ENCODE measurements at regions not wholly inside any gene's neighbourhood (a gene's known extent, or its start where the extent isn't known, plus 50 kb on each side); places are given as distances from the start of the nearest gene placed in this dataset.

DNA sequence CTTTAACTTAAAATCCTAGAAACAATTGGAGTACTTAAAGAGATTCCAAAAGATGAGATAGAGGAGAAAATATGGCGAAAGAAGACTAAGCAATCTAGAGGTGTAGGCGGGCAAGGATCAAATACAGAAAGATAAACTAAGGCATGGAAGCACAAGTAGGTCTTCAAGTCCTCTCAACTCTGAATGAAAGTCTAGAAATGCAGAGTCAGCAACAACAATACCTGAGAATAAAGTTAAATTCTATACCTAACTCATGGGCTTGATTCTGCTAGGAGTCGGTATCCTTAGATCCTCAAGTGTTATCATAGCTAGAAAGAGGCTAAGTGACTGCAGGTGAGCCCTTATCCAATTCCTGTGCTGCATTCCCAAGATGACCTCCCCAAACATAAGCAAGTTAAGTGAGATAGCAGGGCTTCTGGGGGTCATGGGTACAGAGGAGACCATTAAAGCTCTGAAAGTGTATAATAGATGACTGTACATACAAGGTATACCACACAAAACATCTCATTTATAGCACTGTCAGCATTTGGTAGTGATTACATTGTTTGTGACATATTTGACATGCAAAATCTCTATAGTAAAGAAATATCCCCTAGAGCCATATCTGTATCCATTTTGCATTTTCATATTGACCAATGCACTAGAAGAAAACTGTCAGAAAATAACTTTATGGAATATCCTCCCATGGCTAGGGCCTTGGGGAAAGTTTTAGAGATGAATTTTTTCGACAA, 82.5 kb upstream of the ARID2 start:
- H3K4me1 ChIP-seq = no peaks in the 10 kb centered on the region
- H3K9me3 ChIP-seq = no peaks in the 10 kb centered on the region
- 94 to 99% methylated on average over 4 of the region's 4 CpGs for WGBS, 2 donors
- no peak for TF ChIP-seq EP300 (IDR thresholded peaks at IDR 0.05)
- TF ChIP-seq POLR2A (IDR thresholded peaks at IDR 0.05) = no peak
- TF ChIP-seq, protein P1, sequence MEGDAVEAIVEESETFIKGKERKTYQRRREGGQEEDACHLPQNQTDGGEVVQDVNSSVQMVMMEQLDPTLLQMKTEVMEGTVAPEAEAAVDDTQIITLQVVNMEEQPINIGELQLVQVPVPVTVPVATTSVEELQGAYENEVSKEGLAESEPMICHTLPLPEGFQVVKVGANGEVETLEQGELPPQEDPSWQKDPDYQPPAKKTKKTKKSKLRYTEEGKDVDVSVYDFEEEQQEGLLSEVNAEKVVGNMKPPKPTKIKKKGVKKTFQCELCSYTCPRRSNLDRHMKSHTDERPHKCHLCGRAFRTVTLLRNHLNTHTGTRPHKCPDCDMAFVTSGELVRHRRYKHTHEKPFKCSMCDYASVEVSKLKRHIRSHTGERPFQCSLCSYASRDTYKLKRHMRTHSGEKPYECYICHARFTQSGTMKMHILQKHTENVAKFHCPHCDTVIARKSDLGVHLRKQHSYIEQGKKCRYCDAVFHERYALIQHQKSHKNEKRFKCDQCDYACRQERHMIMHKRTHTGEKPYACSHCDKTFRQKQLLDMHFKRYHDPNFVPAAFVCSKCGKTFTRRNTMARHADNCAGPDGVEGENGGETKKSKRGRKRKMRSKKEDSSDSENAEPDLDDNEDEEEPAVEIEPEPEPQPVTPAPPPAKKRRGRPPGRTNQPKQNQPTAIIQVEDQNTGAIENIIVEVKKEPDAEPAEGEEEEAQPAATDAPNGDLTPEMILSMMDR (IDR thresholded peaks at IDR 0.05) = no peak
- H3K27ac ChIP-seq = no peak overlapping the region
- H3K4me3 ChIP-seq = no peak overlapping the region
- H3K27me3 ChIP-seq = no peaks in the 10 kb centered on the region
- no peak for DNase-seq (ENCODE audit: low spot score in 2 of 2)
- H3K36me3 ChIP-seq = no peaks in the 10 kb centered on the region

DNA sequence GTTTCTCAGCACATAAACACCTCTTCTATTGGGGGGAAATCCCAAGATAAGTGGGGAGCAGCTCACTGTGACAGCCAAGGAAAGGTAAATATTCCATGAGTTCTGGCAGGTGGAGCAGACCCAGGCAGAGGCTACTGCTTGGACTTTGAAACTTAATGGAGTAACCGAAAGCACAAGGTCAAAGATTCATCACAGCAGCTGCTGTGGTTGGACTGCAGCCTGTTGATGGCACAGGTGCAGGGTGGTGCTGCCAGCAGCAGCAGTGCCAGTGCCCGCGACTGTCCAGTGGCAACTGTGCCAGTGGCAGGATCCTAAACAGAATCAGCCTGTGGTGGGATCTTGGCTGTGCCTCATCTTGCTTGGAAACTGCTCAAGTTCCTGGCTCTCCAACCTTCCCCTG, 81.4 kb upstream of the ARID2 start:
- no peak for DNase-seq (ENCODE audit: low spot score in 2 of 2)
- no peaks in the 10 kb centered on the region for H3K36me3 ChIP-seq
- H3K27me3 ChIP-seq = no peaks in the 10 kb centered on the region
- H3K4me1 ChIP-seq = no peaks in the 10 kb centered on the region
- 94 to 96% methylated on average over 3 of the region's 3 CpGs for WGBS, 2 donors
- no peaks in the 10 kb centered on the region for H3K9me3 ChIP-seq
- no peak overlapping the region for H3K27ac ChIP-seq
- no peak for TF ChIP-seq EP300 (IDR thresholded peaks at IDR 0.05)
- no peak overlapping the region for H3K4me3 ChIP-seq

DNA sequence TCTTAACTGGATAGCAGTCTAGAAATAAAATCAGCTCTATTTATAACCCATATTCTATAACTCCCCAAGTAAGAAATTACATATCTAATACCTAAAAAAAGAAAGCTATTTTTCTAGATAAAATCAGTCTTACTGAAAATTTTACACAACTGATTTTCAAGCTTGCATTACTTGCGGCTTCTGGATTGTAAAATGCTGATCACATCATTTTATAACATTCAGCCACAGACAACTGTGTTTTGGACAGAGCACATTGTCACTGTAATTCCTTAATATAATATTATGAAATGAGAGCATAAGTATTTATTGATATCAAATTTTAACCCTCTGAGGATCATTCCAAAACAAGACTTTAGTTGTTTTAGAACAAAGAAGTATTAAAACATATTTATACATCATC, 78.5 kb upstream of the ARID2 start:
- Histone ChIP-seq H3K4me1 (no peaks in the 10 kb centered on the region), H3K36me3 (no peaks in the 10 kb centered on the region), H3K27me3 (no peaks in the 10 kb centered on the region), H3K4me3 (no peak overlapping the region), H3K27ac (no peak overlapping the region), H3K9me3 (no peaks in the 10 kb centered on the region)
- DNase-seq (ENCODE audit: low spot score in 2 of 2) = no peak
- WGBS, 2 donors = 64 to 69% methylated on average over 1 of the region's 1 CpG
- TF ChIP-seq, protein P1 (IDR thresholded peaks at IDR 0.05) = no peak
- TF ChIP-seq EP300 (IDR thresholded peaks at IDR 0.05) = no peak
- no peak for TF ChIP-seq POLR2A (IDR thresholded peaks at IDR 0.05)

DNA sequence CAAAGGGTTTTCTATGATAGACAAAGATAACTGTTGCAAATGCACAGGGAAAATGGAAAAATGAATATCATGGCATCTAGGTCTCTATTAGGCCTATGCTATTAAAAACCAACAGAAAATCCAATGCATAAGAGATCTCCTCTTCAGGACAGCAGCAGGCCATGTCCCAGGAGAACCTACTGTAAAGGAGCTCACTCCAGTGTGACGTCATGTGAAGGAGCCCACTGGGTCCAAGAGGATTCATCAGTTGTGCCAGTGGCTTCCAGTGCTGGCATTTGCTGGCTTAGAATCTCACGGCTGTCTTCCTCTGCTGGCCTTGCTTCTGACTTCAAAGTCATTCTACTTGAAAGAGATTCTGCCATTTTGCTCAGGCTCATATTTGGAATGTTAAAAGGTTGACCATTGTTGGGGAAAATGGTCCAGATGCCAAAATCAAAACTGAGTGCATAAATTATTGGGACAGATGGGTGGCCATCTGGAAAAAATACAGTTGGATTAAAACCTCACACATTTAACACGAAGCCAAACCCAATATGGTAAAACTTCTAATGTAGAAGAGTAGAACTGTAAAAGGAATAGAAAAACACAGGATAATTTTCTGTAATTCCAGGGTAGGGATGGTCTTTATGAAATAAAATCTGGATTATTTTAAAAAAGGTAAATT, 75.4 kb upstream of the ARID2 start:
- Histone ChIP-seq H3K9me3 (no peaks in the 10 kb centered on the region), H3K4me1 (no peaks in the 10 kb centered on the region), H3K27me3 (no peaks in the 10 kb centered on the region), H3K36me3 (no peaks in the 10 kb centered on the region), H3K4me3 (no peak overlapping the region), H3K27ac (no peak overlapping the region)
- TF ChIP-seq, protein P1 (IDR thresholded peaks at IDR 0.05) = no peak
- TF ChIP-seq POLR2A (IDR thresholded peaks at IDR 0.05) = no peak
- TF ChIP-seq EP300 (IDR thresholded peaks at IDR 0.05) = no peak
- WGBS, 2 donors = 89 to 92% methylated on average over 3 of the region's 3 CpGs
- DNase-seq (ENCODE audit: low spot score in 2 of 2) = no peak

DNA sequence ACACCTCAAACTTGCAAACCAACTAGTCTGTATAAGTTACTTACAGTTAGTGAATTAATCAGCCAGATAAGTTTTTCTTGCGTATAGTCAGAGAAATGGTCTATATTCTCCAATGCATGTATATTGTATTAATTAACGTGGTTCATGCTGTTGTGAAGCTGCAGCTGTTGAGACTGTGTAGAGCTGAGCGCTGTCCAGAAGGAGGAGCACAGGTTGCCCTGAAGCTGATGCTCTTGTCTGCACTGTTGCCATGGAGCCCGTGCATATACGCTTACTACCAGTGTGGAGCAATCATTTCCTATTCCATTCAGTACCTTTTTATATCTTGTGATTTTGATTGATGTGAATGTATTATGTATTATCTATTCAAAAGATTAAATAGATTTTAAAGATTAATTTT, 74.3 kb upstream of the ARID2 start:
- H3K27ac ChIP-seq = no peak overlapping the region
- H3K4me1 ChIP-seq = no peaks in the 10 kb centered on the region
- no peak overlapping the region for H3K4me3 ChIP-seq
- H3K27me3 ChIP-seq = no peaks in the 10 kb centered on the region
- WGBS, 2 donors = 77 to 81% methylated on average over 5 of the region's 5 CpGs
- no peaks in the 10 kb centered on the region for H3K36me3 ChIP-seq
- DNase-seq (ENCODE audit: low spot score in 2 of 2) = no peak
- H3K9me3 ChIP-seq = no peaks in the 10 kb centered on the region
- no peak for TF ChIP-seq EP300 (IDR thresholded peaks at IDR 0.05)
- TF ChIP-seq POLR2A (IDR thresholded peaks at IDR 0.05) = no peak
- TF ChIP-seq, protein P1 (IDR thresholded peaks at IDR 0.05) = no peak

Data from tibial nerve (tissue), 4 donors.